NT2/D1 (cell line): ENCODE measurements at regions not wholly inside any gene's neighbourhood (a gene's known extent, or its start where the extent isn't known, plus 50 kb on each side); places are given as distances from the start of the nearest gene placed in this dataset.

ENCODE experiments used
- SUZ12 ChIP-seq: IDR thresholded peaks from 2 replicates; pipeline ENCODE4 v1.6.1; 2011; ENCODE audit not compliant: insufficient read length, insufficient read depth; ENCODE audit errors: extremely low read depth
- ZNF274 ChIP-seq: IDR thresholded peaks from 2 replicates; pipeline ENCODE4 v1.6.1; 2011; ENCODE audit warnings: mild to moderate bottlenecking, low read depth, low read length

- TF ChIP-seq ZNF274 (no peak), SUZ12 (no peak)
Observed at GRCh38 chr5:93329756-93330155, 251.3 kb downstream of the NR2F1-AS1 start.
